Panc1 (cell line): ENCODE measurements at regions not wholly inside any gene's neighbourhood (a gene's known extent, or its start where the extent isn't known, plus 50 kb on each side); places are given as distances from the start of the nearest gene placed in this dataset.

Experiments
- ATAC-seq: fragments of 200-7000 bp; cut with Tn5 transposase; 2 replicates; pipeline ENCODE4 v1.9.1; 2020; ENCODE audit warnings: mild to moderate bottlenecking, moderate library complexity
- BruUV-seq: library from RNA; stranded (reverse); fragments of 400-500 nt; replicated peaks from 2 replicates; lab custom pipeline; 2021; lab: Mats Ljungman, UMichigan
- CTCF ChIA-PET: fragments of 300-600 bp; sonication (Branson Sonifier 250); formaldehyde crosslinking; loops from one replicate; lab custom pipeline; 2022; ENCODE audit warnings: antibody characterized with exemption; lab: Charles Lee
- POLR2A ChIA-PET: fragments of 300-600 bp; sonication (Branson Sonifier 250); formaldehyde crosslinking; loops from one replicate; lab custom pipeline; 2022; ENCODE audit warnings: antibody characterized with exemption; lab: Charles Lee
- DNase-seq: peaks from one replicate; pipeline ENCODE4 v3.0.0-alpha.2; 2010; ENCODE audit warnings: low read depth, low spot score
- H3K27ac ChIP-seq: 2 replicates; pipeline ENCODE4 v1.5.1; 2011; ENCODE audit warnings: mild to moderate bottlenecking, low read length, inconsistent platforms
- H3K27me3 ChIP-seq: fragments of 200-500 bp; sonication (Bioruptor generic); 2 replicates; pipeline ENCODE4 v1.6.0; 2014; ENCODE audit warnings: low read length, inconsistent platforms; ENCODE audit not compliant: control insufficient read depth, insufficient read depth
- H3K36me3 ChIP-seq: fragments of 200-500 bp; sonication (Bioruptor generic); 2 replicates; pipeline ENCODE4 v1.5.1; 2014; ENCODE audit warnings: inconsistent platforms, mild to moderate bottlenecking, low read length, moderate library complexity; ENCODE audit not compliant: control insufficient read depth, insufficient read depth
- H3K4me1 ChIP-seq: 2 replicates; pipeline ENCODE4 v1.5.1; 2011; ENCODE audit warnings: inconsistent platforms, mild to moderate bottlenecking, low read length, moderate library complexity; ENCODE audit not compliant: control insufficient read depth, insufficient read depth
- H3K4me3 ChIP-seq, 2 experiments: 2 replicates each; pipeline ENCODE4 v1.5.1; 2011 to 2012; ENCODE audit warnings: low read depth in 2 of 2, low read length in 2 of 2, mild to moderate bottlenecking in 2 of 2, inconsistent platforms in 1 of 2, moderate library complexity in 1 of 2
- H3K9me3 ChIP-seq: fragments of 200-500 bp; sonication (Bioruptor generic); 2 replicates; pipeline ENCODE4 v1.5.1; 2014; ENCODE audit warnings: low read depth, mild to moderate bottlenecking, inconsistent platforms, low read length, moderate library complexity; ENCODE audit not compliant: control insufficient read depth, insufficient read depth
- CTCF ChIP-seq: fragments of 450-650 bp; IDR thresholded peaks from 2 replicates; pipeline ENCODE4 v1.5.1; 2017; ENCODE audit warnings: mild to moderate bottlenecking
- POLR2AphosphoS5 ChIP-seq: IDR thresholded peaks from 2 replicates; pipeline ENCODE4 v1.6.1; 2012; ENCODE audit warnings: mild to moderate bottlenecking, low read depth, low read length, moderate library complexity
- SIN3A ChIP-seq: IDR thresholded peaks from 2 replicates; pipeline ENCODE4 v1.6.1; 2012; ENCODE audit warnings: low read depth, mild to moderate bottlenecking, low read length, moderate library complexity, borderline replicate concordance; ENCODE audit not compliant: insufficient read depth
- TCF7L2 ChIP-seq: IDR thresholded peaks from 2 replicates; pipeline ENCODE4 v1.6.1; 2011; ENCODE audit warnings: mild to moderate bottlenecking, low read depth, low read length, inconsistent platforms
- in situ Hi-C: cut with HindIII; loops from 2 replicates; pipeline ENCODE4 v1.10.0; 2016; ENCODE audit warnings: low sequenced_read_pairs, low pct_unique_long_range_greater_than_20kb
- intact Hi-C: fragments of 100-400 bp; cut with micrococcal nuclease; formaldehyde crosslinking; loops from one replicate; pipeline ENCODE4 v1.10.0; 2022; ENCODE audit not compliant: unreplicated experiment
- TF ChIP-seq, protein P1 (sequence below), 2 experiments: IDR thresholded peaks; 2 replicates each; pipeline ENCODE4 v1.6.1; 2011 to 2012; ENCODE audit warnings: low read depth in 2 of 2, control low read depth in 1 of 2, low read length in 1 of 2, mild to moderate bottlenecking in 1 of 2, moderate library complexity in 1 of 2; ENCODE audit not compliant: insufficient read depth in 1 of 2

DNA sequence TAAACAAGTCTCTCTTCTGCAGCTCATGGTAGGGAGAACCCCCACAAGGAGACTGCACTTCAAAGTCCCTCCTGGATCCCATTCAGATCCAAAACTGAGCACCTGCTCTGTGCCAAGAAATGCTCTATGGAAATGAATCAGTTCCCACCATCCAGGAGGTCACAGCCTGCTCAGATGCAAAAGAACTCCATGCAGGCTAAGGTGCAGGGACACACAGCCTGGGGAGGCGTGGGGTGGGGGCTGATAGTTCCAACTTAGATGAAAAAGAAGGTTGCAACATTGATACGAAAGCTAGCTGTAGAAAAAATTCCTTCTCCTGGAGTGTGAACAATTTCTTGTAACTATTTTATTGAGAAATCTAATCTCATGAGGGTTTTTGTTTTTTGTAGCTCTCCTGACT is 111.0 kb upstream of the TMEM170B start:
- no peak for ATAC-seq
- intact Hi-C loops: no loop called here
- no TSS peak for BruUV-seq
- Histone ChIP-seq H3K27ac (no peak overlapping the region), H3K9me3 (no peaks in the 10 kb centered on the region), H3K36me3 (no peaks in the 10 kb centered on the region), H3K4me1 (no peaks in the 10 kb centered on the region), H3K4me3 (no peak overlapping the region), H3K27me3 (no peaks in the 10 kb centered on the region)
- DNase-seq: no peak
- ChIA-PET CTCF (no interaction called here), POLR2A (no interaction called here)
- TF ChIP-seq TCF7L2: no peak
- TF ChIP-seq, protein P1, sequence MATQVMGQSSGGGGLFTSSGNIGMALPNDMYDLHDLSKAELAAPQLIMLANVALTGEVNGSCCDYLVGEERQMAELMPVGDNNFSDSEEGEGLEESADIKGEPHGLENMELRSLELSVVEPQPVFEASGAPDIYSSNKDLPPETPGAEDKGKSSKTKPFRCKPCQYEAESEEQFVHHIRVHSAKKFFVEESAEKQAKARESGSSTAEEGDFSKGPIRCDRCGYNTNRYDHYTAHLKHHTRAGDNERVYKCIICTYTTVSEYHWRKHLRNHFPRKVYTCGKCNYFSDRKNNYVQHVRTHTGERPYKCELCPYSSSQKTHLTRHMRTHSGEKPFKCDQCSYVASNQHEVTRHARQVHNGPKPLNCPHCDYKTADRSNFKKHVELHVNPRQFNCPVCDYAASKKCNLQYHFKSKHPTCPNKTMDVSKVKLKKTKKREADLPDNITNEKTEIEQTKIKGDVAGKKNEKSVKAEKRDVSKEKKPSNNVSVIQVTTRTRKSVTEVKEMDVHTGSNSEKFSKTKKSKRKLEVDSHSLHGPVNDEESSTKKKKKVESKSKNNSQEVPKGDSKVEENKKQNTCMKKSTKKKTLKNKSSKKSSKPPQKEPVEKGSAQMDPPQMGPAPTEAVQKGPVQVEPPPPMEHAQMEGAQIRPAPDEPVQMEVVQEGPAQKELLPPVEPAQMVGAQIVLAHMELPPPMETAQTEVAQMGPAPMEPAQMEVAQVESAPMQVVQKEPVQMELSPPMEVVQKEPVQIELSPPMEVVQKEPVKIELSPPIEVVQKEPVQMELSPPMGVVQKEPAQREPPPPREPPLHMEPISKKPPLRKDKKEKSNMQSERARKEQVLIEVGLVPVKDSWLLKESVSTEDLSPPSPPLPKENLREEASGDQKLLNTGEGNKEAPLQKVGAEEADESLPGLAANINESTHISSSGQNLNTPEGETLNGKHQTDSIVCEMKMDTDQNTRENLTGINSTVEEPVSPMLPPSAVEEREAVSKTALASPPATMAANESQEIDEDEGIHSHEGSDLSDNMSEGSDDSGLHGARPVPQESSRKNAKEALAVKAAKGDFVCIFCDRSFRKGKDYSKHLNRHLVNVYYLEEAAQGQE (IDR thresholded peaks at IDR 0.05; ENCODE audit: insufficient read depth in 1 of 2, low read depth in 2 of 2, low read length in 1 of 2): no peak
- in situ Hi-C loops: no loop called here

DNA sequence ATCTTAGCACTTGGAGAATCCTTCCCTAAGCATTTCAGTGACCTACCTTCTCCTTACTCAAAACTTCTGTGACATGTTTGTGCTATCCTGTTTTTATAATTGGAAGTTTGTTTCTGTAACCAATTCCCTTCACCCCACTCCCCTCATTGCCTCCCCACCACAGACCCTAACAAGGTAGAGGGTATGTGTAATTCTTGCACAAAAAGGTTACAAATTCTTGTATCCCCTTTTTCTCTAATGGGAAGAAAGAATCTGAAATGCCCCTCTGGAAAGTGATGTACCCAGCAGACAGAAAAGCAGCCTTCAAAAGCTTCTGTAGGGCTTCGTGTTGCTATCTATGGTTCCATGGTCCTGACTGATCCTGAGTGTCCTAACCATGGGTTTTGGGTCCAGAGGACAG is 111.7 kb upstream of the TMEM170B start:
- ATAC-seq: no peak
- CTCF ChIA-PET: no interaction called here
- H3K4me1 ChIP-seq: no peaks in the 10 kb centered on the region

More for the DNA sequence above, 111.7 kb upstream of the TMEM170B start:
- Histone ChIP-seq H3K36me3 (no peaks in the 10 kb centered on the region), H3K27ac (no peak overlapping the region), H3K27me3 (no peaks in the 10 kb centered on the region), H3K4me3 (no peak overlapping the region), H3K9me3 (no peaks in the 10 kb centered on the region)
- DNase-seq: no peak
- no TSS peak for BruUV-seq
- in situ Hi-C loops (no loop called here), intact Hi-C loops (no loop called here)
- TF ChIP-seq SIN3A (no peak), TCF7L2 (no peak), POLR2AphosphoS5 (no peak), CTCF (no peak)
- TF ChIP-seq, protein P1 (IDR thresholded peaks at IDR 0.05; ENCODE audit: insufficient read depth in 1 of 2, low read depth in 2 of 2, low read length in 1 of 2): no peak
- POLR2A ChIA-PET: no interaction called here
